HG03432 (cell line): ENCODE measurements at regions not wholly inside any gene's neighbourhood (a gene's known extent, or its start where the extent isn't known, plus 50 kb on each side); places are given as distances from the start of the nearest gene placed in this dataset.
"Not testable (repeated sequence)": the region's sequence is repeated elsewhere in the genome, so short reads cannot be mapped to it uniquely, and the experiment has no call there.

Experiments used
- ATAC-seq: cut with Tn5 transposase; IDR thresholded peaks from one replicate; pipeline ENCODE4 v1.9.1; 2021; ENCODE audit warnings: mild to moderate bottlenecking, moderate library complexity; ENCODE audit not compliant: unreplicated experiment

DNA sequence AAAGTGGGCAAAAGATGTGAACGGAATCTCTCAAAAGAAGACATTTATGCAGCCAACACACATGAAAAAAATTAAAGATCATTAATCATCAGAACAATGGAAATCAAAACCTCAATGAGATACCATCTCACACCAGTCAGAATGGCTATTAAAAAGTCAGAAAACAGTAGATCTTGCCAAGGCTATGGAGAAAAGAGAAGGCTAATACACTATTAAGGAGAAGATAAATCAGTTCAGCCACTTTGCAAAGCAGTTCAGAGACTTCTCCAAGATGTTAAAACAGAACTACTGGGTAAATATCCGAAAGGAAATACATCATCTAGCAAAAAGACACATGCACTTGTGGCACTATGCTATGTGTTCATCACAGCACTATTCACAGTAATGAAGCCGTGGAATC is 388.2 kb upstream of the LUZP2 start:
- ATAC-seq: no peak

DNA sequence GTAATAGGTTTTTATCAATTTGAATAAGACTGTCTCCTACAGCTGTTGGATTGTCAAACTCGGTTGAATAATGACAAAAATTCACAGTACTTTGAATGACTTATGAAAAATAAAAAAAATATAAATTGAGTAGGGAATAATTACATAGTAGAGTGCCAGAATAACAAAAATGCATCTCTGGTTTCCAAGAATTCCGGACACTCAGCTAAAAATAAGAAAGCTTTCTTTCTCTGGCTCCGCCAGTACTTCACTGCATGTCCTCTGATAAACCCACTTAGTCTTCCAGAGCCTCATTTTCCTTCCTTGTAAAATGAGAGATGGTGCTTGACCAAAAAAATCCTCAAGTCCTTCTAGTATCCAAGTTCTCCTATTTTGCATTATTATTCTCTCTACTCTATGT is 374.6 kb upstream of the LUZP2 start:
- no peak for ATAC-seq

DNA sequence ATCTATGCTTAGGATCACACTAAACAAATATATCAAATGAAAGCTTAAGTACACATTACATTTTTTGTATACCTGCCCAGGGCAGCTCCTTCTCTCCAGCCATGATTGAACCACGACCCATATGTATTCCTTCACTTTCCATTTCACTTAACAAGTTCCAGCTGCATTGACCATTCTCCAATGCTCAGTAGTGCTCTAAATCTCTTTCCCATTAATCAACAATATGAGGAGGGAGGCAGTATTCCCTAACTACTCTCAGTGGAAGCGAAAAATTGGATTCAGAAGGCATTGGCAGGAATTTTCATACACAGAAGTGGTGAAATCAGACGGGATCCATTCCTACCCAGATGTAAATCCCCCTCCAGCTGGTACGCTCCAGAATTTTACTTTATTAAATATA is 372.0 kb upstream of the LUZP2 start:
- no peak for ATAC-seq

DNA sequence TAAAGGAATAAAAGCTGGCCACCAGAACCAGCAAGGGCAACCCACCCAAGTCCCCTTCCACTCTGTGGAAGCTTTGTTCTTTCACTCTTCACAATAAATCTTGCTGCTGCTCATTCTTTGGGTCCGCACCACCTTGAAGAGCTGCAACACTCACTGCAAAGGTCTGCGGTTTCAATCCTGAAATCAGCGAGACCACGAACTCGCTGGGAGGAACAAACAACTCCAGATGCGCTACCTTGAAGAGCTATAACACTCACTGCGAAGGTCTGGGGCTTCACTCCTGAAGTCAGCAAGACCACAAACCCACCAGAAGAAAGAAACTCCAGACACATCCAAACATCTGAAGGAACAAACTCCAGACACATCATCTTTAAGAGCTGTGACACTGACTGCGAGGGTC is 365.2 kb upstream of the LUZP2 start:
- no peak for ATAC-seq

DNA sequence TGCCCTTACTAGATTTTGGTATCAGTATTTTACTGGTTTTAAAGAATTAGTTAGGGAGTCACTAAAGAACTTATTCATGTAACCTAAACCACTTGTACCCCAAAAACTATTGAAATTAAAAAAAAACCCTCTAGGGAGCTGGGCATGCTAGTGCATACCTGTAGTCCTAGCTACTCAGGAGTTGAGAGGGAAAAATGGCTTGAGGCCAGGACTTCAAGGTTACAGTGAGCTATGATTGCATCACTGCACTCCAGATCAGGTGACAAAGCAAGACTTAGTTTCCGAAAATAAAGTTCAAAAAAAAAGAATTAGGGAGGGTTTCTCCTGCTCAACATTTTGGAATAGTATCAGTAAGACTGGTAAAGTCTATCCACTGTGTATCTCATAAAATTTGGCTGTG is 364.4 kb upstream of the LUZP2 start:
- no peak for ATAC-seq

DNA sequence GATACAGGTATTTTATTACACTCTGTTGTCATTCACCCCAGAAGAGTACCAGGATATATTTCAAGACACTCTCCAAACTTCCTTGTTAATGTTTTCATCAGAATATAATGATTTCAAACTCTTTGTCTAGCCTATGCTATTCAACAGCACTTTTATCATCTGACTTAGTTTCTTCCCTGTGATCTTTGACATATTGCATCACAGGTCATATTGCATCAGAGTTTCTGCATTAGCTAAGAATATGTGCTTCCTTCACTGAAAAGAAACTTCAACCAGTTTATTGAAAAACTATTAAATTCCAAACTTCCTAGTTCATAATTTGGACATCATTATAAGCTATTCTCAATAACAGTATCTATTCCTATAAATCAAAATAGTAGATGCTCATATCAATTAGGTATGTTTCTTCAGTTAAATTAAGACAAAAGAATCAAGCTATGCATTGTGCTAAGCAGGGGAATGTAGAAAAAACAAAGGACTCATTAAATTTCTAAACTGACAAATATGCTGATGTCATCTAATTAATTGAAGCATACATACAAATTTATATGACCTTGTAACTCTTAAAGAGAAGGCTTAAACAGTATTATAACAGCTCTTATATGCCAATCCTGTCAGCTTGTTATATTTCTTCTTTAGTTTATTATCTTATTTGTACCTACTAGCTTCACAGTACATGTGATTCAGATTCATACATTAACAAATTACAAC is 361.8 kb upstream of the LUZP2 start:
- no peak for ATAC-seq

DNA sequence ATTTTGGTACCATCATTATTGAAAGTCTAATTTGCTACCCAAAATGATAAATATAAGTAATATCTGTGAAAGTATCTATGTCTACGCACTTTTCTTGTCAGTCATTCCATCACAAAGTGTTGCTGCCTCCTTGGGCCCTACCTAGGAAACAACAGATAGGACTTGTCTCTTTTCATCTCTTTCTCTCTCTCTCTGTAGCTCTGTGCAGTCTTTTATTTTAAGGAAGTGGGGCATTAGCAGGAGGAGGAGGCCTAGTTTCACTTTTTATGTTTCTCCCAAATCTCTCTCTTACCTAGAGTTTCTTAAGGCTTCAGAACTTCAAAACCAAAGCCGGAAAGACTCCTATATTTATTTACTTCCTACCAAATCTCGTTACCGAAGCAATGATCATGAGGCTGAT is 354.8 kb upstream of the LUZP2 start:
- ATAC-seq: no peak

DNA sequence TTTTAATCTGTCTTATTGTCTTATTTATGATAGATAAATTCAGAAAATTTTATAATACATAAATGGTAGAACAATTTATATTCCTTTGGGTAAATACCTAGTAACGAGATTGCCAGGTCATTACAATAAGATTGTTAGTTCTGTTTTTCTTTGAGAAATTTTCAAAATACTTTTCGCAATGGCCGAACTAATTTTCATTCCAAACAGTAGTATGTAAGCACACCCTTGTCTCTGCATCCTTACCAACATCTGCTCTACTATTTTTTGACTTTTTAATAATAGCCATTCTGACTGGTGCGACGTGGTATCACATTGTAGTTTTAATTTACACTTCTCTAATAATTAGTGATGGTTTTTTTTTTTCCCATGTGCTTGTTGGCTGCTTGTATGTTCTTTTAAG is 351.4 kb upstream of the LUZP2 start:
- ATAC-seq: no peak

DNA sequence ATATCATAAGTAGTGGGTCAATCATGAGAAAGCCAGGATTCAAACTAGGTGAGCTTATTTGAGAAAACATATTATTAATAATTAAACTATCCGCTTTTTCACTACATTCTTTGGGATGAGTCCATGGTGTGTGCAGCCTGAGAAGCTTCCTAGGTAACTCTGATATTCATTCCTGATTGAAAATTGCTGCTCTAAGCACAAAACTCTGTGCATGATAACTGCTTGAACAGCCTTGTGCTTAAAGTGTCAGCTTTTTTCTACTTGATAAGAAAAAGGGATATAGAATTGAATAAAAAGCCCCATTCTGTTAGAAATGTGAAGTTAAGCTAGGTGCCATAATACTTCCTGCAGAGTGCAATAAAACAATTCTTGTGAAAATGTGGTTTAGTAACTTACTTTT is 343.5 kb upstream of the LUZP2 start:
- ATAC-seq: no peak

DNA sequence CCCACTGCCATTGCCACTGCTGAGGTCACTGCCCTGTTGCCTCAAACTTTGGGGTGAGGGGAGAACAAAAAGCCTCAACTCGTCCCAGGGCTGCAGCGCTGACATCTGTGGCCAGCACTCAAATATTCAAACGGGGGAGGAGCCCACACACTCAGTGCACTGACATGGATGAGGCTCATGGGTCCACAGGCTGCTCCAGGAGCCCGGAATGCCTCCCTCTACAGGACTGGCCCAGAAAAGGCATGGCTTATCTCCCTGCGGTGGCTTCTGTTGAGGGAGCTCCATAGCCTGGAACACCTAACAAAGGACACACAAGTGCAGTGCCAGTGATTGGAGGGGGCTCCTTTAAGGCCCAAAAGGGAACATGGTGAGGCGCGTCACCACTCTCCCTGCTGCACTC is 341.1 kb upstream of the LUZP2 start:
- ATAC-seq: no peak

DNA sequence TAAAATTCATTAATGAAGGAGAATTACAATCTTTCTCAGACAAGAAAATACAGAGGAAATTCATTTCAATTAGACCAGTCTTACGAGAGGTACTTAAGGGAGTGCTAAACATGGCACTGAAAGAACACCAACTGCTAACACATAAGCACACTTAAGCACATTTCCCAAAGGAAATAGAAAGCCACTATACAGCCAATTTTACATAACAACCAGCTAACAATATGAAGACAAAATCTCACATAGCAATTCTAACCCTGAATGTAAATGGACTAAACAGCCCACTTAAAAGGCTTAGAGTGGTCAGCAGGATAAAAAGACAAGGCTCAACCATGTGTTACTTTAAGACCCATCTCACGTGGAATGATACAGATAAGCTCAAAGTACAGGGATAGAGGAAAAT is 339.5 kb upstream of the LUZP2 start:
- no peak for ATAC-seq

DNA sequence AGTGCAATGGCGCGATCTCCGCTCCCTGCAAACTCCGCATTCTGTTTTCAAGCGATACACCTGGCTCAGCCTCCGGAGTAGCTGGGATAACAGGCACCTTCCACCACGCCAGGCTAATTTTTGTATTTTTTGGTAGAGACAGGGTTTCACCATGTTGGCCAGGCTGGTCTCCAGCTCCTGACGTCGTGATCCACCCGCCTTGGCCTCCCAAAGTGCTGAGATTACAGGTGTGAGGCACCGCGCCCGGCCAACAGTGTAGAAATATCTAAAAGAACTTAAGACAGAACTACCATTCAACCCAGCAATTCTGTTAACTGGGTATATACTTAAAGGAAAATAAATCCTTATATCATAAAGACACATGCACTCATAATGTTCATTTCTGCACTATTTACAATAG is 335.3 kb upstream of the LUZP2 start:
- no peak for ATAC-seq

DNA sequence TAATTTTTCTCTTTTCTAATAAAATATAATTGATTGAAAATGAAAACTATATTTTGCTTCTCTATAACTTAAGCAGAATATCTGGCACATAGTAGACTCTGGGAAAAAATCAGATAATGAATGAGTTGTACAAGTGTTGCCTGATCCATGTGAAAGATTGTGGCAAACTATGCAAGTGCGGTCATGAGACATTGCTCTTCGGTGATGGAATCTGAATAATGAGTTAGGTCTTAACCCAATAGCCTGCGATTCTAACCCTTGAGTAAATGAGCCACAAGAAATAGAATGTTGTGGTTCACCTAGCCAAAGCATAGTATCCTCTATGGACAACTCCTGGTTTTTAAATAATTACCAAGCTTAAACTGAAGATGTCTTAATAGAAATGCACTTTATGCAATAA is 333.7 kb upstream of the LUZP2 start:
- ATAC-seq: no peak

DNA sequence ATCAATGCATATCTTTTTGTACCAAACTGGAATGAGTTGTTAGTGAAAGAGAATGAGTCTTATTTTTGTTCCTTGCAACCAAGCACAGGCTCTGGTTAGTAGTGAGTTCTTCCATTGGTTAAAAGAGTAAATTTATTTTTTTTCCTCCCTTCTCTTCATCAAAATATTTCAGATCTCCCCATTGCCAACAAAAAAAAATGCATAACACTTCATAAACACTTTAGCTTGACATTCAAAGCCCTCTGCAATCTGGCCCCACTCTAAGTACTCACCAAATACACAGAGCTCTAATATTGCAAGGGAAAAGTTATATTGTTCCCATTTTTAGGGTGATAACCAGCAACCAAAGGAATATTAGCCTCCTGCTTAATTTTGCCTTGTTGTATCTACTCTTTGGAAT is 333.0 kb upstream of the LUZP2 start:
- no peak for ATAC-seq

DNA sequence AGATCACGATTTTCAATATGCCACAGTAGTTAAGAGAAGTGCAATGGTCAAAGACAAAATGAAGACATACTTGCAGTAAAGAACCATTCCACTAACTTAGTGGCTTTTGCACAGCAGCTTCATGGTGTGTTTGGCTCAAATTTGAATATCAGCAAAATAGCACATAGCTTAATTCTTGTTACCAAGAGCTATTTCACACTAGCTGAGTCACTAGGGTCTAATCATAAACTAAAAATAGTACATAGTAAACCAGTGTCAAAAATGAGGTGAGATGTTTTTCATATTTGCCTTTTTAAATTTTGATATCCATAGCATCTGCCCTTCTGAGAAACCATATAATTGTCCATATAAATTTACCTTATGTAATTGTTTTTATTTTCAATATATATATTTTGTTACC is 325.0 kb upstream of the LUZP2 start:
- ATAC-seq: no peak

DNA sequence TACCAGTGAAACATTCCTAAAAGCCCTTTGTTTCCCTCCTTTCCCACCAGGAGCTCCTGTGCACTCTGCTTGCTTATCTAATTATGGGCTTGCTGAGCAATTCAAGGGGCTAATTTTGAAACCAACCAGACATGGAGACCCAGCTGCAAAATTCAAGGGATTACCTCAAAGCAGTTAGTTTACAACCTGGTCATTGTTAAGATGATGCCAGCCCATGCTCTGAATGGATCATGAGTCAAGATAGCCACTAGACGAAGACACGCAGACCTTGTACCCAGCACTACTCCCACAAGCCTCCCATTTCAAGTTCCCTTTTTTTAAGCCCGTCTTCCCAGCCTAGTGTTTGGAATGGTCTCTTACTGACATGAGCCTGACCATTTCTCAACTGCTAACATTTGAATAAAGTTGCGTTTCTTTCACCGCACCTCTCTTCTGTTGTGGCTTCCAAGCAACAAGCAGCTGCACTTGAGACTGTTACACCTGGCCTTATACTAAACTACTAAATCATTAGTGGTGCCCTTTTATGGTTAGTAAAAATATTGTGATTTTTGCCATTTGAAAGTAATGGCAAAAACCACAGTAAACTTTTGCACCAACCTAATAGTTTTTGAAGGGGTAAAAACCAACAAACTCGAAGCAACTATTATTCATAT is 315.3 kb upstream of the LUZP2 start:
- no peak for ATAC-seq

DNA sequence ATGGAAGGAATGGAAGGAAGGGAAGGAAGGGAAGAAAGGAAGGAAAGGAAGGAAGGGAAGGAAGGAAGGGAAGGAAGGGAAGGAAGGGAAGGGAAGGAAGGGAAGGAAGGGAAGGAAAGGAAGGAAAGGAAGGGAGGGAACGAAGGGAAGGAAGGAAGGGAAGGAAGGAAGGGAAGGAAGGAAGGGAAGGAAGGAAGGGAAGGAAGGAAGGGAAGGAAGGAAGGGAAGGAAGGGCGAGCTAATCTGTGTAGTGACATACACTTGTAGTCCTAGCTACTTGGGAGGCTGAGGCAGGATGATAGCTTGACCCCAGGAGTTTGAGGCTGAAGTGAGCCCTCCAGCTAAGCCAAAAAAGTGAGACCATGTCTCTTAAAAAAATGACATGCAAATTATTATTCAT is 311.3 kb upstream of the LUZP2 start:
- not testable (repeated sequence) for ATAC-seq

DNA sequence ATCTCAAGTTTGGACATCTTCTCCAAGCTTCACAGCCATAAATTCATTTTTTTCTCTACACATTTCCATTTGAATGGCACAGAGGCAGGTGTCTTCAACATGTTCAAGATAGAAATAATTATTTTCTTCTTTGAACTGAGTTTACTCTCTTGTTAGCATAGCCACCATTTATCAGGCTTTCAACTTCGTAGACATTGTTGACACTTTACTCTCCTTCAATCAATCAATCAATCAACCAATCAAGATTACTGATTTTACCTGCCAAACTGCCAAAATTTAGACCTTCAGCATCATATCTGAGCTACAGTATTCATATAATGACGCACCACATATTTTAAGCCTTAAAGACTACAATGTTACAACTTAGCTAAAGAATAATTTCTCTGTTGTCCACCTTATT is 300.1 kb upstream of the LUZP2 start:
- no peak for ATAC-seq

DNA sequence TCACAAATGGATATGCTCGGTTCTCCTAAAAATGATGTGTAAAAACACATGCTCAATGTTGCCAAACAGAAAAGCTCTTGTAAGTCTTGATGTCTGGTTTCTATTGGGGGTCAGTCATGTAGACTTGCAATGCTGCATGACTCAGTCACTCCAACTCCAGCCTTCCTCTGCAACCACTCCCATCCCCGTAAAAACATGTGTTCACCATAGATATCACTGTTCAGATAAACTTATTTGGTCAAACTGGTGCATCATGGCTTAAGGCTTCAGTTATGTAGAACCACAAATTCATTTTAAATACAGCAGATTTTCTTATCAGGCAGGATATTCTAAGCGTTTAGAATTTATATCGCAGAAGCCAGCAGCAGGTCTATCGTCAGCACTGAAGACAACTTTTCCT is 298.4 kb upstream of the LUZP2 start:
- no peak for ATAC-seq

DNA sequence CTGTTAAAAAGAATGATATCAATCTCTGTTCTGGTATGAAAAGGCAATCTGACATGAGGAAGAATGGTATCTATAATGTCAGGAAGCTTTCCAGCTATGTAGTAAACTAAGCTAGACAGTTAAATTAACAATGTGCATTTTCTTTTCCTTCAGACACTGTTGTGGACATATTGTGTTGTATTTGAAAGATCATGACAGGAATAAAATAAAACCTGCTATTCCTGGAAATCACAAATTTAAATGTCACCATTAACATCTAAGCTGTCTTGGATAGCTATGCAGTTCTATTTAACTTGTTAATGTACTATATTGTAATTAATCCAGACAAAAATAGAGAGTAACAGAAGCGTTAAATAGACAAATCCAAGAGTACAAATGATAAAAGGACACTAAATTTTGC is 297.4 kb upstream of the LUZP2 start:
- ATAC-seq: no peak

DNA sequence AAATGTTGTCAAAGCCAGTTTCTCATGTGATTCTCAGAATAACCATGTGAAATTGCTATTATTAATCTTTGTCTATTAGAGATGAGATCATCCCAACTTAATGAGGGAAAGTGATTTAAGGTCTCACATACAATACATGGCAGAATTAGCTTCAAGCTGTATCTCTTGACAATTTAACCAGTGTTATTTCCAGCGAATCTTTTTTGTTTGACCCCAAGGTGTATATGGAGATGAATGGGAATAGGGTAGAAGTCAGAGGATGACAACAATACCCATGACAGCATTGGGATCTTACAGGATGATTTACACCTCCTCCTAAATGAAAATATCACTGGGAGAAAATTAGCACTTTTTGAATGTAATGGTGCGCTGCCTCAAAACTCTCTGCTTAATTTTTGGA is 290.8 kb upstream of the LUZP2 start:
- no peak for ATAC-seq

DNA sequence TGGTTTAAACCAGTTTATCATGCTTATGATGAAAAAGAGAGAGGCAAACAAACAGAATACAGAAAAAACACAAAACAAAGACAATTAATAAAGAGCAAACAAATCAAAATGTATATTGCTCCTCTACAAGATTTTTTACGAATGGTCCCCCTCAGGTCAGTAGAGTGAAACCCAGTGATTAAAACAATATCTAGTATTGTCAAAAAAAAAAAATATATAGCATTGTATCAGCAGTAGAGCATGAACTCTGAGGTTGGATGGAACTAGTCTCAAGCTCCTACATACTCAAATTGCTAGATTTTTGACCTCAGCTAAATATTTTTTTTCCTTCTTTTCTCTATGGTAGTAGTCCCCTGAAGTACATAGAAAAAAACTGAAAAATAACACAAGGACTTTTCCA is 290.3 kb upstream of the LUZP2 start:
- no peak for ATAC-seq

DNA sequence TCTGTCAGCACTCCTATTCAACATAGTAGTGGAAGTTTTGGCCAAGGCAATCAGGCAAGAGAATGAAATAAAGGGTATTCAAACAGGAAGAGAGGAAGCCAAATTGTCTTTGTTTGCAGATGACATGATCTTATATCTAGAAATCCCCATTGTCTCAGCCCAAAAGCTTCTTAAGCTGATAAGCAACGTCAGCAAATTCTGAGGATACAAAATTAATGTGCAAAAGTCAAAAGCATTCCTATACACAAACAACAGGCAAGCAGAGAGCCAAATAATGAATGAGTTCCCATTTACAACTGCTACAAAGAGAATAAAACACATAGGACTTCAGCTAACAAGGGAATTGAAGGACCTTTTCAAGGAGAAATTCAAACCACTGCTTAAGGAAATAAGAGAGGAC is 280.4 kb upstream of the LUZP2 start:
- ATAC-seq: no peak
